ENCODE measurements at regions not wholly inside any gene's neighbourhood (a gene's known extent, or its start where the extent isn't known, plus 50 kb on each side); places are given as distances from the start of the nearest gene placed in this dataset.

- TF ChIP-seq, protein P1, sequence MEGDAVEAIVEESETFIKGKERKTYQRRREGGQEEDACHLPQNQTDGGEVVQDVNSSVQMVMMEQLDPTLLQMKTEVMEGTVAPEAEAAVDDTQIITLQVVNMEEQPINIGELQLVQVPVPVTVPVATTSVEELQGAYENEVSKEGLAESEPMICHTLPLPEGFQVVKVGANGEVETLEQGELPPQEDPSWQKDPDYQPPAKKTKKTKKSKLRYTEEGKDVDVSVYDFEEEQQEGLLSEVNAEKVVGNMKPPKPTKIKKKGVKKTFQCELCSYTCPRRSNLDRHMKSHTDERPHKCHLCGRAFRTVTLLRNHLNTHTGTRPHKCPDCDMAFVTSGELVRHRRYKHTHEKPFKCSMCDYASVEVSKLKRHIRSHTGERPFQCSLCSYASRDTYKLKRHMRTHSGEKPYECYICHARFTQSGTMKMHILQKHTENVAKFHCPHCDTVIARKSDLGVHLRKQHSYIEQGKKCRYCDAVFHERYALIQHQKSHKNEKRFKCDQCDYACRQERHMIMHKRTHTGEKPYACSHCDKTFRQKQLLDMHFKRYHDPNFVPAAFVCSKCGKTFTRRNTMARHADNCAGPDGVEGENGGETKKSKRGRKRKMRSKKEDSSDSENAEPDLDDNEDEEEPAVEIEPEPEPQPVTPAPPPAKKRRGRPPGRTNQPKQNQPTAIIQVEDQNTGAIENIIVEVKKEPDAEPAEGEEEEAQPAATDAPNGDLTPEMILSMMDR (IDR thresholded peaks at IDR 0.05; ENCODE audit: low read depth, low read length), result no peak
- TF ChIP-seq POLR2A (IDR thresholded peaks at IDR 0.05; ENCODE audit: extremely low read depth, insufficient read length), result no peak
Measured at GRCh38 chr3:146975476-146975875, 370.3 kb upstream of the PLSCR5 start.
